ENCODE measurements at regions not wholly inside any gene's neighbourhood (a gene's known extent, or its start where the extent isn't known, plus 50 kb on each side); places are given as distances from the start of the nearest gene placed in this dataset.
"Not testable (repeated sequence)": the region's sequence is repeated elsewhere in the genome, so short reads cannot be mapped to it uniquely, and the experiment has no call there.

- no peak for DNase-seq (ENCODE audit: low read depth in 3 of 3)
These were observed 73.4 kb downstream of the FGD2 start for GRCh38 chr6:37078814-37079213.

- DNase-seq (ENCODE audit: low read depth in 3 of 3) = no peak
These were observed 75.7 kb downstream of the FGD2 start for GRCh38 chr6:37081042-37081607.

- no peak for DNase-seq (ENCODE audit: low read depth in 3 of 3)
These were observed 77.1 kb downstream of the FGD2 start for GRCh38 chr6:37082390-37083130.

- DNase-seq (ENCODE audit: low read depth in 3 of 3) = no peak
These were observed 78.0 kb downstream of the FGD2 start for GRCh38 chr6:37083243-37084138.

GRCh38 chr6:37084665-37085064 lies 79.2 kb downstream of the FGD2 start:
- DNase-seq (ENCODE audit: low read depth in 3 of 3) = not testable (repeated sequence)

GRCh38 chr6:37085198-37085597 lies 79.7 kb downstream of the FGD2 start:
- no peak for DNase-seq (ENCODE audit: low read depth in 3 of 3)

- DNase-seq (ENCODE audit: low read depth in 3 of 3) = no peak
These were observed 81.1 kb upstream of the PIM1 start for GRCh38 chr6:37088897-37089296.

- no peak for DNase-seq (ENCODE audit: low read depth in 3 of 3)
These were observed 80.2 kb upstream of the PIM1 start for GRCh38 chr6:37089783-37090182.

- DNase-seq (ENCODE audit: low read depth in 3 of 3) = not testable (repeated sequence)
These were observed 78.8 kb upstream of the PIM1 start for GRCh38 chr6:37091104-37091503.

GRCh38 chr6:37091586-37091985 lies 78.4 kb upstream of the PIM1 start:
- DNase-seq (ENCODE audit: low read depth in 3 of 3) = not testable (repeated sequence)

GRCh38 chr6:37092923-37093727 lies 76.8 kb upstream of the PIM1 start:
- no peak for DNase-seq (ENCODE audit: low read depth in 3 of 3)

GRCh38 chr6:37093728-37094069 lies 76.3 kb upstream of the PIM1 start:
- DNase-seq (ENCODE audit: low read depth in 3 of 3) = no peak

- DNase-seq (ENCODE audit: low read depth in 3 of 3) = no peak
These were observed 74.0 kb upstream of the PIM1 start for GRCh38 chr6:37095997-37096396.

- DNase-seq (ENCODE audit: low read depth in 3 of 3) = no peak
These were observed 72.6 kb upstream of the PIM1 start for GRCh38 chr6:37097335-37097734.

GRCh38 chr6:37099442-37099841 lies 70.5 kb upstream of the PIM1 start:
- DNase-seq (ENCODE audit: low read depth in 3 of 3) = no peak

- DNase-seq (ENCODE audit: low read depth in 3 of 3) = no peak
These were observed 69.2 kb upstream of the PIM1 start for GRCh38 chr6:37100745-37101144.

GRCh38 chr6:37101991-37102298 lies 68.0 kb upstream of the PIM1 start:
- DNase-seq (ENCODE audit: low read depth in 3 of 3) = no peak

GRCh38 chr6:37102299-37103168 lies 67.4 kb upstream of the PIM1 start:
- DNase-seq (ENCODE audit: low read depth in 3 of 3) = peak; percentile 45 to 51 (median 50)

- no peak for DNase-seq (ENCODE audit: low read depth in 3 of 3)
These were observed 66.5 kb upstream of the PIM1 start for GRCh38 chr6:37103169-37104039.

- no peak for DNase-seq (ENCODE audit: low read depth in 3 of 3)
These were observed 65.2 kb upstream of the PIM1 start for GRCh38 chr6:37104824-37105147.
